Epidermal melanocyte (primary cell): ENCODE measurements at regions not wholly inside any gene's neighbourhood (a gene's known extent, or its start where the extent isn't known, plus 50 kb on each side); places are given as distances from the start of the nearest gene placed in this dataset.
"Not testable (repeated sequence)": the region's sequence is repeated elsewhere in the genome, so short reads cannot be mapped to it uniquely, and the experiment has no call there.

Experiments used
- DNase-seq: peaks from one replicate; pipeline ENCODE4 v3.0.0; 2011; ENCODE audit warnings: low spot score; ENCODE audit not compliant: insufficient read length

DNA sequence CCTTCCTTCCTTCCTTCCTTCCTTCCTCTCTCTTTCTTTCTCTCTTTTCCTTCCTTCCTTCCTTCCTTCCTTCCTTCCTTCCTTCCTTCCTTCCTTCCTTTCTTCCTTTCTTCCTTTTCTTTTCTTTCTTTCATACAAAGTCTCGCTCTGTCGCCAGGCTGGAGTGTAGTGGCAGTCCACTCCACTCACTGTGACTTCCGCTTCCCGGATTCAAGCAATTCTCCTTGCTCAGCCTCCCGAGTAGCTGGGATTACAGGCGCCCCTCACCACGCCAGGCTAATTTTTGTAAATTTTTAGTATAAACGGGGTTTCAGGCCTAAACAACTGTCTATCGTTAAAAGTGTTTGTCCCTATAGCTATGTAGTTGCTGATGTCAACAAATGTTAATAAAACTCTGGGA, 1029.8 kb downstream of the TMEM121 start:
- not testable (repeated sequence) for DNase-seq

- DNase-seq = no peak
These were observed 1030.4 kb downstream of the TMEM121 start for GRCh38 chr14:106556665-106557289.

DNA sequence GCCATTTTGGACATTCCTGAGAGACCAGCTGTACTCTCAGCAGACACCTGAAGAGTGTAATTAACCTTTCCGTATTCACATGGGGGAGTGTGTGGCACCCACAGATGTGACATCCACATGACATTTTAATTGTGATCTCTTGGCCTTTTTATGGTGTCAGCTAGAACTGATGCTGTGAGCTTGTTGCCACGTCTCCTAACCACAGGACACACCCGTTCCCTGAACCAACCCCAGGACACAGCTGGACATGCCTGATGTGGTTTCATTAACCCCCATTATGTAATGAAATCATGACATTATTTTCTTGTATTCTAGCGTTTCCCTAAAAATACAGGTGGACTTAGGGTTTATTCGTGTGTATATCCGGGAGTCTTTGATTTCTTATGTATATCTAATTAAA, 1036.1 kb downstream of the TMEM121 start:
- no peak for DNase-seq

DNA sequence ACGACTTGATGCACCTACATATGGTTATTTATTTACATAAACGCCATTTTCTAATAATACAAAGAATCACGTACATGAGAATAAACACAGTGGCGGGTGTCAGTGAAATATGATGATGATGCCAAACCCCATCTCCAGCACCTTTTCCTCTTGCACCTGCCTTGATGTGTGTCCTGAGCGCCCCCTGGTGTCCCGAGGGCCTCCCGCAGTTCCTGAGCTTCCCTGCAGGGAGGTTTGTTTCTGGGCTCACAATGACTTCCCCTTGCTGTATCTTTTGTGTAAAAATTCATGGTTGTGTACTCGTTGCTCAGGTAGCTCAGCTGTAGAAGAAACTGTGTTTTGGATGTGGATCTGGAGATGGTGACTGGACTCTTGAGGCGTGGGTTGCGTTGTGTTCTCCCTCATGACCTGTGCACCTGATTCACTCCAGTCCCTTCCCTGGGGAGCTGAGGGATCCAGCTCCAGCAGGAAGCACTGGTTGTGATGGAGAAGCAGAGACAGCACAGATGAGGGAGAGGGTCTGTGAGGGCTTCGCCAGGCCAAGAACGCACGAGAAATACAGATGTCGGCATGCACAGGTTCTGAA, 1037.8 kb downstream of the TMEM121 start:
- DNase-seq = no peak

DNA sequence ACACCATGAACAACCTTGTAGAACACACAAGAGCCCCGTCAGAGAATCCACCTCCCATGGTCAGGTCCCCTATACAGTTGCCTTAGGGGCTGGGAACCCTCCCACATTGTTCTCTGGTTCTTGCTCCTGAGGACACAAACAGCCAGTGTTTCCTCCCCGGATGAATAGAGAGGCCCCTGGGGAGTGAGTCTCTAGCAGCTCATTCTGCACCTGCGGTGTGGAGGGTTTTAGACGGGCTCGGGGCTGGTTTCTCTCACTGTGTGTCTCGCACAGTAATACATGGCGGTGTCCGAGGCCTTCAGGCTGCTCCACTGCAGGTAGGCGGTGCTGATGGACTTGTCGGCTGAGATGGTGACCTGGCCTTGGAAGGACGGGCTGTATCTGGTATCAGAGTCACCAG, 1052.1 kb downstream of the TMEM121 start:
- DNase-seq = no peak

DNA sequence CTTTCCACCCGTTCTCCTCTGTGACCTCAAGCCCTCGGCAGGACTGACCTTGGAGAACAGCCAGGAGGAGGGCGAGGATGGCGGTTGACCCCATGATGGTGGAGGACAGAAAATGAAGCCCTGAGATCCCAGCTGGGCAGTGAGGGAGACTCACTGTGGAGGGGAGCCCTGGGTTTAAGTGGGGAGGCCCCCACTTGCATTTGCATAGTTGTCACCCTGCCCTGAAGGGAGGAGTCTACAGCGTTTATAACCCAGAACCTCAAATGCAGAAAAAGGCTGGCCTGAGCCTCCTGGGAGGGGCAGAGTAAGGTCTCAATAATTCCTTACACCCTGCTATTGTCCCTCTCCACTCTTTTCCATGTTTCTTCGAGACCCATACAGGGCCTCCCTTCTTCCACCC, 1052.7 kb downstream of the TMEM121 start:
- DNase-seq = no peak

GRCh38 chr14:106585692-106586091, 1059.3 kb downstream of the TMEM121 start:
- no peak for DNase-seq

GRCh38 chr14:106586098-106586704, 1059.8 kb downstream of the TMEM121 start:
- DNase-seq = no peak

DNA sequence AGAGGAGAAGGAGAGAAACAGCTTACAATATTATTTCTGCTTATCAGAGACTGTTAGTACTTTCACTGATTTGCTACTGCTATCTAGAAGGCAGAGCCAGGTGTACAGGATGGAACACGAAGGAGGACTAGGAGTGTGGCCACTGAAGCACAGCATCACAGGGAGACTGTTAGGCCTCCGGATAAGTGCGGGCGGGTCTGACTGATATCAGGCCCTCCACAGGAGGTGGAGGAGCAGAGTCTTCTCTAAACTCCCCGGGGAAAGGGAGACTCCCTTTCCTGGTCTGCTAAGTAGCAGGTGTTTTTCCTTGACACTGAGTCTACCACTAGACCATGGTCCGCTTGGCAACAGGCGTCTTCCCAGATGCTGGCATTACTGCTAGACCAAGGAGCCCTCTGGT, 1065.2 kb downstream of the TMEM121 start:
- DNase-seq = not testable (repeated sequence)

DNA sequence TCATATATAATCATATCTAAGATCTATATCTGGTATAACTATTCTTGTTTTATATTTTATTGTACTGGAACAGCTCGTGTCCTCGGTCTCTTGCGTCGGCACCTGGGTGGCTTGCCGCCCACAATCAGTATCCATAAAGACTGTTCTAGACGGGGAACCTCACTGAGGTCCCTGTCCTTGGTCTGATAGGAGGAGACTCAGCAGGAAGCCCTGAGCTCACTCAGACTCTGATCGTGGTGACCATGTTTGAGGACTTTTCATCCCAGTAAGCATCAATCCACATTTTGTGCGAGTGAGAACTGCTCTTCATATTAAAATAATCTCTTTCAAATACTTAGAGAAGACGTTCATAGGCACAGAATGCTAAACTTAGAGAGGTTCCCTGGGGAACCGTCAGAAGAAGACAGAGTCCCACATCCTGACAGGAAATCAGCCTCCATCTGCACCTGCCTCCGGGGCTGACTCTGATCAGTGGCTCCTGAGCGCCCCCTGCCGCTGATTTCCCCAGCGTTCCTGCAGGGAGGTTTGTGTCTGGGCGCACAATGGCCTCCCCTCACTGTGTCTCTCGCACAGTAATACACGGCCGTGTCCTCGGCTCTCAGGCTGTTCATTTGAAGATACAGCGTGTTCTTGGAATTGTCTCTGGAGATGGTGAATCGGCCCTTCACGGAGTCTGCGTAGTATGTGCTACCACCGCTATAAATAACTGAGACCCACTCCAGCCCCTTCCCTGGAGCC, 1065.9 kb downstream of the TMEM121 start:
- DNase-seq = not testable (repeated sequence)

- DNase-seq = no peak
These were observed 1072.8 kb downstream of the TMEM121 start for GRCh38 chr14:106599209-106599608.

DNA sequence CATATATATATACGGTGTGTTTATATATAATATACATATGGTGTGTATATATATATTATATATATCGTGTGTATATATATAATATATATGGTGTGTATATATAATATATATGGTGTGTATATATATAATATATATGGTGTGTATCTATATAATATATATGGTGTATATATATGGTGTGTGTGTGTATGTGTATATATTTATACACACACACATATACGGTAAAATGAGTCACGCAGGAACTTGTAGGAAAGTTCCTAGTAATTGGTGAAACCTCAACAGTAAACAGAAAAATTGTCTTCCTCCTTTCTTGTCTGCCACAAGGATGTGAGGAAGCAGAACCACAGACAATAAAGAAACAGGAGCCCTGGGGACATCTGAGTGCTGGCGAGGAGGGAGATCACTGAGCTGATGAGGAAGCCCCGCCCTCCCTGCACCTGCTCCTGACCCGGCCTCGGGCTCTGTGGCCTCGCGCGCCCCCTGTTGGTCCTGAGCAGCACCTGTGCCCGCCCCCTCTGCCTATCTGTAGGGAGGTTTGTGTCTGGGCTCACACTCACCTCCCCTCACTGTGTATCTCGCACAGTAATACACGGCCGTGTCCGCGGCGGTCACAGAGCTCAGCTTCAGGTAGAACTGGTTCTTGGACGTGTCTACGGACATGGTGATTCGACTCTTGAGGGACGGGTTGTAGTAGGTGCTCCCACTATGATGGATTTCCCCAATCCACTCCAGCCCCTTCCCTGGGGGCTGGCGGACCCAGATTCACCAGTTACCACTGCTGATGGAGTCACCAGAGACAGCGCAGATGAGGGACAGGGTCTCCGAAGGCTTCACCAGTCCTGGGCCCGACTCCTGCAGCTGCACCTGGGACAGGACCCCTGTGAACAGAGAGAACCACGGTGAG, 1079.4 kb downstream of the TMEM121 start:
- no peak for DNase-seq

DNA sequence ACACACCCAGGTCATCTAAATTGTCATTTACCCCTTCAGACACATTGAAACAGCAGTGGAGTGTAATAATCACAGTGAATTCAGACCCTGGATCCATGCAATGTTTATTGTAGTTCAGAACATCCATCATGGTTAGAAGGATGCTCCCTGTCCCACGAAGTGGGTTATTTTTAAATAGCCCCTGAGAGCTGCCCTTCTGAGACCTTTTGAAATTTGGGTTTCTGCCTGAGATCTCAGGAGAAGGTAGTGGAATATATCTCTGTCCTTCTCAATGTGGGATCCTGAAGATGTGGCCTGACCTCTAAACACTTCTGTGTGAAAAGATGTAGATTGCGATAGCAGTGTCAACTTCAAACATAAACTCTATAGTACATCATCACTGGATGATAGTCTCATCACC, 1080.6 kb downstream of the TMEM121 start:
- DNase-seq = no peak

DNA sequence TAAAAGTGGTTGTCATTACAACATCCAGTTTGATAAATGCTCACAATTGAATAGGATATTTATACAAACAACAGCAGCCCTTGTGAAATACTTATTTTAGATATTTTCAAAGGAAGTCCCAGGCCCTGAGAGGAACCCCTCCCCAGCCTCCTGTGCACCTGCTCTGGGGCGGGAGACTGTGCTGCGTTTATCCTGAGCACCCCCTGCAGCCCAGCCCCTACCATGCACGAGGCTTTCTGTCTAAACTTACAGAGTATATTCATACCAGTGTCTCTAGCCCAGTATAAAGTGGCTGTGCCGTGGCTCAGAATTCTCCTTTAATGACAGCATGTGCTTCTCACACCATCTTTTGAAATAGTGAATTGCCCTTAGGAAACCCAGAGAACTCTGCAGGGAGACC, 1084.3 kb downstream of the TMEM121 start:
- no peak for DNase-seq

GRCh38 chr14:106613256-106613655, 1086.9 kb downstream of the TMEM121 start:
- no peak for DNase-seq

GRCh38 chr14:106618471-106618951, 1092.1 kb downstream of the TMEM121 start:
- DNase-seq = not testable (repeated sequence)

DNA sequence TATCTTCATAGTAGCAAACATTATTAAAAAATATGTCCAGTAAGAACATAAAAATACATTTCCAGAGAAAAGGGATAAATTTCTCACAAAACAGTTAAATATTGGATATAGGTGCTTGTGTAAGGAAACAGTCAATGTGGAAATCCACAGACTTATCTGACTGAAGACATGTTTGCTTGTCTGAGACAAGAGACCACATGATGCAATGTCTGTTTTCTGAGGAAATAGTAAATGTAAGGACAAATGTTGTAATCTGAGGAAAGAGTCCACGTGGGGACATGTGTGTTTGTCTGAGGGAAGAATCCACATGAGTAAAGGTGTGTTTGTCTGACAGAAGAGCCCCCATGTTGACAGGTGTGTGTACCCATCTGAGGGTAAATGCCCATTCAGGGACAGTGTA, 1093.2 kb downstream of the TMEM121 start:
- DNase-seq = no peak

DNA sequence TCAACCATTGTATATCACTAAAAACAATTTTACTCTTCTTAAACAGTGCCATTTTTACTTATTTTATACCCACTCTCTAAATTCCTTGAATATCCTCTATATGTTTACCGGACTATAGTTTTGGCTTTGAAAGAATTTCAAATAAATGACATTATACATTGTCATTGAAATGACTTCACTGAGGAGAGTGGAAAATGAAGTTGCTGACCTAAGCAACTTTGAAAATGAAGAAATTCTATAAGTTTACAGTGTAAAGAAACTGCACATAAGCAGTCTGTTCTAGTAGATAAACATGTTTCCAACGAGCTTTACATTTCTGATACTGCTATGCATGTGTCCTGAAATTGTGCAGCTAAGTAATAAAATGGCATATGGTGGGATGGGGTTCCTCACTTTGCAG, 1094.0 kb downstream of the TMEM121 start:
- DNase-seq = no peak

DNA sequence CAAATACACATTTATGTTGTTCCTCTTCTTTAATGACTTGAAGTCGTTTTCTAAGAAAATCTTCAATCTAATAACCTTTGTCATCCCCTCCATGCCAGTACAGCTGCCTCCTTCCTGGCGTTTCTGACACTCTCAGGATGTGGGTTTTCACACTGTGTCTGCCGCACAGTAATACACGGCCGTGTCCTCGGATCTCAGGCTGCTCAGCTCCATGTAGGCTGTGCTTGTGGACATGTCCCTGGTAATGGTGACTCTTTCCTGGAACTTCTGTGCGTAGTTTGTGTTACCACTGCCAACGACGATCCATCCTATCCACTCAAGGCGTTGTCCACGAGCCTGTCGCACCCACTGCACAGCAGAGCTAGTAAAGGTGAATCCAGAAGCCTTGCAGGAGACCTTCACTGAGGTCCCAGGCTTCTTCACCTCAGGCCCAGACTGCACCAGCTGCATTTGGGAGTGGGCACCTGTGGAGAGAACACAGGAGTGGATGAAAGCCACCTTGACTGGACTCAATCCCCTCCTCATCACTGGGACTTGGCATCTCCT, 1095.9 kb downstream of the TMEM121 start:
- DNase-seq = no peak

DNA sequence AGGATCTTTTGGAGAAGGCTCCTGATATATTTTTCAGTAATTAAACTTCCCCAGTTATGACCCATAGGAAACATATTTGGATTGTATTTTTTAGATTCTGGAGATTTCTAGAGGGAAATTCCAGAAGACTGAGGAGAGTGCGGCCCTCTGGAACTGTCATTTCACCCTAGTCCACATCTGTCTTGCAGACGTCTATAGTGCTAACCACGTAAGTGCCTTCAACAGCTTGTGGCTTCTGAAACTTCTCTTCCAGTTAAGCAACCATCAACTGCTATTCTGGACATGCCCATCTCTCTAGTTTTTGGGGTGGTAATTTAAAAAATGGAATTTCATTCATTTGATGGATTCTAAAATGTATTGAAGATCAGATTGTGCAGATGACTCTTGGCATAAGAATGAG, 1098.8 kb downstream of the TMEM121 start:
- DNase-seq = no peak

- DNase-seq = not testable (repeated sequence)
These were observed 1100.1 kb downstream of the TMEM121 start for GRCh38 chr14:106626469-106626868.
